DND-41 (cell line): ENCODE measurements at regions not wholly inside any gene's neighbourhood (a gene's known extent, or its start where the extent isn't known, plus 50 kb on each side); places are given as distances from the start of the nearest gene placed in this dataset.

Experiments
- ATAC-seq: fragments of 200-7000 bp; cut with Tn5 transposase; 3 replicates; pipeline ENCODE4 v1.9.1; 2021; ENCODE audit warnings: low read depth; ENCODE audit not compliant: insufficient read depth
- DNase-seq: peaks from one replicate; pipeline ENCODE4 v3.0.0-alpha.2; 2020
- H2AFZ ChIP-seq: 2 replicates; pipeline ENCODE4 v1.6.0; 2012; ENCODE audit warnings: low read depth, low read length
- H3K27ac ChIP-seq: 2 replicates; pipeline ENCODE4 v1.5.1; 2012; ENCODE audit warnings: low read length, inconsistent platforms
- H3K27me3 ChIP-seq: fragments of 200-600 bp; sonication (generic); 2 replicates; pipeline ENCODE4 v1.6.0; 2012; ENCODE audit warnings: low read length, mild to moderate bottlenecking, inconsistent platforms; ENCODE audit not compliant: insufficient read depth, poor library complexity
- H3K36me3 ChIP-seq: 2 replicates; pipeline ENCODE4 v1.5.1; 2012; ENCODE audit warnings: low read length, inconsistent platforms; ENCODE audit not compliant: insufficient read depth
- H3K4me1 ChIP-seq: 2 replicates; pipeline ENCODE4 v1.5.1; 2012; ENCODE audit warnings: mild to moderate bottlenecking, low read length; ENCODE audit not compliant: insufficient read depth
- H3K4me2 ChIP-seq: 2 replicates; pipeline ENCODE4 v1.6.0; 2012; ENCODE audit warnings: mild to moderate bottlenecking, moderate library complexity, low read length, inconsistent platforms; ENCODE audit not compliant: insufficient read depth
- H3K4me3 ChIP-seq, 2 experiments: fragments of 200-600 bp in 1 of 2; shearing (Covaris generic) in 1 of 2; 2 replicates each; pipeline ENCODE4 v1.5.1; 2012 to 2016; ENCODE audit warnings: inconsistent platforms in 2 of 2, low read length in 2 of 2, mild to moderate bottlenecking in 2 of 2, low read depth in 1 of 2, moderate library complexity in 1 of 2
- H3K79me2 ChIP-seq: 2 replicates; pipeline ENCODE4 v1.6.0; 2012; ENCODE audit warnings: low read length, inconsistent platforms; ENCODE audit not compliant: insufficient read depth
- H3K9ac ChIP-seq: 2 replicates; pipeline ENCODE4 v1.6.0; 2012; ENCODE audit warnings: low read depth, mild to moderate bottlenecking, inconsistent platforms, low read length, moderate library complexity
- H3K9me3 ChIP-seq: 2 replicates; pipeline ENCODE4 v1.5.1; 2012; ENCODE audit warnings: low read length, moderate library complexity, mild to moderate bottlenecking, inconsistent platforms; ENCODE audit not compliant: insufficient read depth, severe bottlenecking
- H4K20me1 ChIP-seq: 2 replicates; pipeline ENCODE4 v1.6.0; 2012; ENCODE audit warnings: low read length; ENCODE audit not compliant: insufficient read depth
- EZH2 ChIP-seq: IDR thresholded peaks from 3 replicates; pipeline ENCODE4 v1.6.1; 2012; ENCODE audit warnings: borderline replicate concordance, low read depth, mild to moderate bottlenecking, moderate library complexity, low read length, inconsistent platforms; ENCODE audit not compliant: severe bottlenecking
- TF ChIP-seq, protein P1 (sequence below): IDR thresholded peaks from 2 replicates; pipeline ENCODE4 v1.5.1; 2012; ENCODE audit warnings: borderline replicate concordance, low read length, moderate library complexity, mild to moderate bottlenecking; ENCODE audit not compliant: poor library complexity, severe bottlenecking; ENCODE audit errors: extremely low read depth

DNA sequence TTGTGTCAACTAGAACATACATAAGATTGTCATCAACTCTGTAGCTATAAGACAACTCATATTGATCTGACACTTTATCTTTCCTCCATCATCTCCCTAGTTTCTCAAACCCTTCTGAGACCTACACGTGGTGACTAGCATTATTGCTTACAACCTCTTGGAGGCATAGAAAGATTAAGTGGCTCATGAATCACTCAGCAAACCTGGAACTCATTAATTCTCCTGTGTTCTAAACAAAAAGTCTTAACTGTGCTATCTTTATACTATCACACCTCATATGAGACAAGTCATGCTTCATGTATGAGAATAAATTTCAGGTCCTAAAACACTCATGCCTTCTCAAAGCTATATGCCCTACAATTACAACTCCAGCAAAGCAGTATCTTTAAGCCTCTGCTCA lies 408.6 kb upstream of the SYT1 start:
- Histone ChIP-seq H4K20me1 (no peaks in the 10 kb centered on the region), H3K4me3 (no peak overlapping the region), H3K36me3 (no peaks in the 10 kb centered on the region), H3K4me2 (no peak overlapping the region), H2AFZ (no peak overlapping the region), H3K27me3 (no peaks in the 10 kb centered on the region), H3K27ac (no peak overlapping the region), H3K79me2 (no peaks in the 10 kb centered on the region), H3K9me3 (no peaks in the 10 kb centered on the region), H3K9ac (no peak overlapping the region), H3K4me1 (no peaks in the 10 kb centered on the region)
- DNase-seq (no peak), ATAC-seq (no peak)
- TF ChIP-seq EZH2 = no peak
- TF ChIP-seq, protein P1, sequence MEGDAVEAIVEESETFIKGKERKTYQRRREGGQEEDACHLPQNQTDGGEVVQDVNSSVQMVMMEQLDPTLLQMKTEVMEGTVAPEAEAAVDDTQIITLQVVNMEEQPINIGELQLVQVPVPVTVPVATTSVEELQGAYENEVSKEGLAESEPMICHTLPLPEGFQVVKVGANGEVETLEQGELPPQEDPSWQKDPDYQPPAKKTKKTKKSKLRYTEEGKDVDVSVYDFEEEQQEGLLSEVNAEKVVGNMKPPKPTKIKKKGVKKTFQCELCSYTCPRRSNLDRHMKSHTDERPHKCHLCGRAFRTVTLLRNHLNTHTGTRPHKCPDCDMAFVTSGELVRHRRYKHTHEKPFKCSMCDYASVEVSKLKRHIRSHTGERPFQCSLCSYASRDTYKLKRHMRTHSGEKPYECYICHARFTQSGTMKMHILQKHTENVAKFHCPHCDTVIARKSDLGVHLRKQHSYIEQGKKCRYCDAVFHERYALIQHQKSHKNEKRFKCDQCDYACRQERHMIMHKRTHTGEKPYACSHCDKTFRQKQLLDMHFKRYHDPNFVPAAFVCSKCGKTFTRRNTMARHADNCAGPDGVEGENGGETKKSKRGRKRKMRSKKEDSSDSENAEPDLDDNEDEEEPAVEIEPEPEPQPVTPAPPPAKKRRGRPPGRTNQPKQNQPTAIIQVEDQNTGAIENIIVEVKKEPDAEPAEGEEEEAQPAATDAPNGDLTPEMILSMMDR = no peak

DNA sequence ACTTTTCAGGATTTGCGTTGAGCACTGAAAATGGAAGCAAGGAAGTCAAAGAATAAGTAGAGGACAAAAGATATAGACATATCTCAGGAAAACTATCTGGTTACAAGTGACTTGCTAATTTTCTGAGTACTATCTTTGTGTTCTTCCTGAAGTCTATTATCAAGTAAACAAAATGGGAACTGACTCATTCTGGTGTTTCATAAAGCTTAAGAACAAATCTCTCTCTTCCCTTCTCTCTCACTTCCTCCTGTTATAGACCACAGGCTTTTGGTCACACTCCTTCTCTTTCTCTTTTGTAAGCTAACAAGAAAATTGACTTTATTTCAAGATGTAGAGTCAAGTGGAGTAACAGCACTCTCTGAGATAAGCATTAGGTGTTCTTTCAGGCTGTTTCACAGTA lies 406.6 kb upstream of the SYT1 start:
- no peak overlapping the region for H3K4me2 ChIP-seq
- H3K9ac ChIP-seq = no peak overlapping the region
- H3K36me3 ChIP-seq = no peaks in the 10 kb centered on the region
- TF ChIP-seq, protein P1 = no peak
- TF ChIP-seq EZH2 = no peak
- H3K27me3 ChIP-seq = no peaks in the 10 kb centered on the region
- no peak overlapping the region for H3K27ac ChIP-seq
- DNase-seq = no peak
- H4K20me1 ChIP-seq = no peaks in the 10 kb centered on the region
- no peaks in the 10 kb centered on the region for H3K79me2 ChIP-seq
- H2AFZ ChIP-seq = no peak overlapping the region
- no peaks in the 10 kb centered on the region for H3K9me3 ChIP-seq
- no peaks in the 10 kb centered on the region for H3K4me1 ChIP-seq
- no peak overlapping the region for H3K4me3 ChIP-seq
- no peak for ATAC-seq

DNA sequence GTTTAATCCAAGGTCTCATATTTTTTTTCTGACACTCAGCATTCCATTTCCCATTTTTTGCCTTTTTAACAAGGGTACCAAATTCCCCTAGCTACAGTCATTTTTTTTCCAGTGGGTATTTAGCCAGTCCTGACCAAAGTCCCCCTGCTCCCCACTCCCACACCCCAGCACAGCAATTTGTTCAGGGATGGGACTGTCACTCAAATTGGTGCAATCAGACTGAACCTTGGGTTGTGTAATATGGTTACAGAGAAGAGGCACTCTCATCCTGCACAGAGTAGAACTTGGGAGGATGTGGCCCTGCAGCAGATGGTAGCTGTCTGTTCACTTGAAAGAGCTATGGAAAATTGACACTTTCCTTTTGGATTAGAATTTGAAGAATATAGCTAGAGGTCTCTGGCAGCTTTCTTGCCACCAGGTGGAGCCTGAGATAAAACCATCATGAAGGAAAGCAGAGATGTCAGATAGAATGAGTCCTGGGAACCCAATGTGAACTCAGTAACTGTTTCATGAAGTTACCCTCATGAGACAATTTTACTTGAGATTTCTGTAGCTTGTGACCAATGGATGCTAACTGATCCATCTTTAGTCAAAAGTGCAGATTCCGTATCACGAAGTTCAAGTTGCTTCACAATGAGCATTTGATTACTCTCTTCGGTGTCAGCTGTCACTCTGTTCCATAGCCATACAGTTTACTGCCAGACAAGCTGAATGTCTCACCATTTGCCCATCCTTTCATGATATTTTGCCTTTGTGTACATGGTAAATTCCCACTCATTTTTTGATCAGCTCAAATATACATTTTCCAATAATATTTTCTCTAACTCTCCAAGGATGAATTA lies 394.0 kb upstream of the SYT1 start:
- ATAC-seq (no peak), DNase-seq (no peak)
- Histone ChIP-seq H3K36me3 (no peaks in the 10 kb centered on the region), H3K27me3 (no peaks in the 10 kb centered on the region), H4K20me1 (no peaks in the 10 kb centered on the region), H3K4me1 (no peaks in the 10 kb centered on the region), H3K27ac (no peak overlapping the region), H3K9me3 (no peaks in the 10 kb centered on the region), H2AFZ (no peak overlapping the region), H3K4me2 (no peak overlapping the region), H3K9ac (no peak overlapping the region), H3K4me3 (no peak overlapping the region), H3K79me2 (no peaks in the 10 kb centered on the region)
- TF ChIP-seq, protein P1 = peak; percentile 44
- TF ChIP-seq EZH2 = no peak
